Liver (tissue), 8 donors: ENCODE measurements at regions not wholly inside any gene's neighbourhood (a gene's known extent, or its start where the extent isn't known, plus 50 kb on each side); places are given as distances from the start of the nearest gene placed in this dataset.

Experiments used
- DNase-seq: peaks from one replicate; pipeline ENCODE4 v3.0.0-alpha.2; 2017; ENCODE audit warnings: low spot score
- H3K27ac ChIP-seq, 2 donors: one replicate each; pipeline ENCODE4 v1.7.0; 2013; ENCODE audit warnings: inconsistent platforms in 2 of 2, low read length in 2 of 2, control low read depth in 1 of 2, low read depth in 1 of 2, mild to moderate bottlenecking in 1 of 2
- H3K27me3 ChIP-seq, 4 donors: one replicate each; pipeline versions ENCODE4 v1.6.1 to v1.7.0; 2013; ENCODE audit warnings: low read length in 3 of 4, inconsistent platforms in 1 of 4, mild to moderate bottlenecking in 1 of 4, moderate library complexity in 1 of 4; ENCODE audit not compliant: control insufficient read depth in 4 of 4, insufficient read depth in 4 of 4
- H3K36me3 ChIP-seq, 4 donors: one replicate each; pipeline versions ENCODE4 v1.6.1 to v1.7.0; 2013; ENCODE audit warnings: low read length in 3 of 4, mild to moderate bottlenecking in 3 of 4, low read depth in 1 of 4, moderate library complexity in 1 of 4; ENCODE audit not compliant: control insufficient read depth in 4 of 4, insufficient read depth in 3 of 4
- H3K4me1 ChIP-seq, 4 donors: one replicate each; pipeline versions ENCODE4 v1.6.1 to v1.7.0; 2013; ENCODE audit warnings: low read length in 3 of 4, mild to moderate bottlenecking in 3 of 4, moderate library complexity in 1 of 4; ENCODE audit not compliant: control insufficient read depth in 4 of 4, insufficient read depth in 4 of 4
- H3K4me3 ChIP-seq, 3 donors: one replicate each; pipeline versions ENCODE4 v1.6.1 to v1.7.0; 2013; ENCODE audit warnings: low read length in 3 of 3, control low read depth in 1 of 3, low read depth in 1 of 3, mild to moderate bottlenecking in 1 of 3
- H3K9ac ChIP-seq, 2 donors: one replicate each; pipeline ENCODE4 v1.7.0; 2013; ENCODE audit warnings: low read length in 2 of 2, mild to moderate bottlenecking in 2 of 2, moderate library complexity in 2 of 2, control low read depth in 1 of 2, low read depth in 1 of 2
- H3K9me3 ChIP-seq, 4 donors: one replicate each; pipeline versions ENCODE4 v1.6.1 to v1.7.0; 2013; ENCODE audit warnings: low read length in 3 of 4; ENCODE audit not compliant: control insufficient read depth in 4 of 4
- ATF3 ChIP-seq: IDR thresholded peaks from 2 replicates; pipeline ENCODE4 v1.6.1; 2016; ENCODE audit warnings: antibody characterized with exemption
- EGR1 ChIP-seq, 2 donors: IDR thresholded peaks; 2 replicates each; pipeline ENCODE4 v1.6.1; 2016 to 2018; ENCODE audit warnings: antibody characterized with exemption in 2 of 2, low read depth in 2 of 2
- FOXA1 ChIP-seq: IDR thresholded peaks from 2 replicates; pipeline ENCODE4 v1.6.1; 2016; ENCODE audit warnings: antibody characterized with exemption
- FOXA2 ChIP-seq: IDR thresholded peaks from 2 replicates; pipeline ENCODE4 v1.6.1; 2016; ENCODE audit warnings: antibody characterized with exemption
- GABPA ChIP-seq, 2 donors: IDR thresholded peaks in 1 of 2; conservative IDR thresholded peaks in 1 of 2; 2 replicates each; pipeline ENCODE4 v1.6.1; 2016; ENCODE audit warnings: antibody characterized with exemption in 2 of 2, mild to moderate bottlenecking in 1 of 2, moderate library complexity in 1 of 2
- HNF4A ChIP-seq, 2 donors: conservative IDR thresholded peaks; 2 replicates each; pipeline ENCODE4 v1.6.1; 2016; ENCODE audit warnings: antibody characterized with exemption in 2 of 2, mild to moderate bottlenecking in 2 of 2
- HNF4G ChIP-seq: IDR thresholded peaks from 2 replicates; pipeline ENCODE4 v1.6.1; 2016; ENCODE audit warnings: antibody characterized with exemption
- JUND ChIP-seq, 2 donors: IDR thresholded peaks; 2 replicates each; pipeline ENCODE4 v1.6.1; 2016; ENCODE audit warnings: antibody characterized with exemption in 2 of 2
- MAX ChIP-seq: IDR thresholded peaks from 2 replicates; pipeline ENCODE4 v1.6.1; 2016; ENCODE audit warnings: antibody characterized with exemption
- RAD21 ChIP-seq, 2 donors: IDR thresholded peaks; 2 replicates each; pipeline ENCODE4 v1.6.1; 2016; ENCODE audit warnings: antibody characterized with exemption in 2 of 2, mild to moderate bottlenecking in 2 of 2
- RXRA ChIP-seq, 2 donors: IDR thresholded peaks; 2 replicates each; pipeline ENCODE4 v1.6.1; 2017 to 2018; ENCODE audit warnings: antibody characterized with exemption in 2 of 2, mild to moderate bottlenecking in 1 of 2
- TAF1 ChIP-seq: conservative IDR thresholded peaks from 2 replicates; pipeline ENCODE4 v1.6.1; 2016; ENCODE audit warnings: antibody characterized with exemption, mild to moderate bottlenecking
- YY1 ChIP-seq: IDR thresholded peaks from 2 replicates; pipeline ENCODE4 v1.6.1; 2016; ENCODE audit warnings: antibody characterized with exemption, mild to moderate bottlenecking
- ZBTB33 ChIP-seq: IDR thresholded peaks from 2 replicates; pipeline ENCODE4 v1.6.1; 2016; ENCODE audit warnings: antibody characterized with exemption
- WGBS: extraction: QIAGEN DNeasy Blood & Tissue Kit; methylation state at CpG from one replicate; pipeline ENCODE4 v1.1.7; 2013; 5-methylcytosine and 5-hydroxymethylcytosine counted together
- TF ChIP-seq, protein P1 (sequence below): IDR thresholded peaks from 2 replicates; pipeline ENCODE4 v1.6.1; 2016; ENCODE audit warnings: antibody characterized with exemption, mild to moderate bottlenecking
- TF ChIP-seq, protein P2 (sequence below): fragments of 150-350 bp; IDR thresholded peaks from 2 replicates; pipeline ENCODE4 v1.5.1; 2017; ENCODE audit warnings: improper control_type of control experiment, low read depth, low read length; ENCODE audit not compliant: missing input control
- donor health status: healthy.
- donor health status: healthy.
- donor health status: healthy.
- donor health status: healthy.
- donor health status: healthy.

GRCh38 chr2:136436936-136437335 is 319.0 kb upstream of the CXCR4 start:
- Histone ChIP-seq H3K27me3 (no peaks in the 10 kb centered on the region), H3K27ac (no peak overlapping the region), H3K9me3 (no peaks in the 10 kb centered on the region), H3K4me1 (no peaks in the 10 kb centered on the region), H3K9ac (no peak overlapping the region), H3K4me3 (no peak overlapping the region), H3K36me3 (no peaks in the 10 kb centered on the region)
- whole genome bisulfite sequencing, result 50% methylated on average over 5 of the region's 5 CpGs
- DNase-seq, result no peak
- TF ChIP-seq ATF3 (no peak), HNF4G (no peak), YY1 (no peak), RAD21 (IDR thresholded peaks at IDR 0.05) (no peak), RXRA (IDR thresholded peaks at IDR 0.05) (no peak)

DNA sequence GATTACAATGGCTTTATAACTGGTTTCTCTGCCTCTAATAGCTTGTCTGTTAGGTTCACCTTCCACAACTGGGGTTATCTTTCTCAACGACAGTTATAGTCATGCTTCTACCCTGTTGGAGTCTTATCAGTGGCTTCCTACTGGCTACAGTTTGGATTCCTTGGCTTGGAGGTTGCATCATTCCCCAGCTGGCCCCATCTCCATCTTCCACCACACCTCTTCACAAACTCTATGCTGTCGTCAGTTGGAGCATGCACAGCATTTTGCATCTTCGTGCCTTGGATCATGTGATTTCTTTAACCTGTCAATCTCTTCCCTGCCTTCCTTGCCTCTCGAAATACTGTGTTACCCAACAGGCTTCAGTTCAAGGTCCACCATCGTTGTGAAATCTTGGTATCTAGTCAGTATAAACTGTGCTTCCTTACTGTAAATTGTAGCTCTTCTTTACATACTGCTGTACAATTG is 316.3 kb upstream of the CXCR4 start:
- H3K4me3 ChIP-seq, result no peak overlapping the region
- no peaks in the 10 kb centered on the region for H3K4me1 ChIP-seq
- WGBS, result 33% methylated on average over 5 of the region's 5 CpGs
- no peaks in the 10 kb centered on the region for H3K27me3 ChIP-seq
- no peak overlapping the region for H3K9ac ChIP-seq
- DNase-seq, result no peak
- H3K27ac ChIP-seq, result no peak overlapping the region
- no peaks in the 10 kb centered on the region for H3K36me3 ChIP-seq
- TF ChIP-seq RAD21 (IDR thresholded peaks at IDR 0.05), result no peak
- TF ChIP-seq FOXA2, result no peak
- TF ChIP-seq, protein P1, sequence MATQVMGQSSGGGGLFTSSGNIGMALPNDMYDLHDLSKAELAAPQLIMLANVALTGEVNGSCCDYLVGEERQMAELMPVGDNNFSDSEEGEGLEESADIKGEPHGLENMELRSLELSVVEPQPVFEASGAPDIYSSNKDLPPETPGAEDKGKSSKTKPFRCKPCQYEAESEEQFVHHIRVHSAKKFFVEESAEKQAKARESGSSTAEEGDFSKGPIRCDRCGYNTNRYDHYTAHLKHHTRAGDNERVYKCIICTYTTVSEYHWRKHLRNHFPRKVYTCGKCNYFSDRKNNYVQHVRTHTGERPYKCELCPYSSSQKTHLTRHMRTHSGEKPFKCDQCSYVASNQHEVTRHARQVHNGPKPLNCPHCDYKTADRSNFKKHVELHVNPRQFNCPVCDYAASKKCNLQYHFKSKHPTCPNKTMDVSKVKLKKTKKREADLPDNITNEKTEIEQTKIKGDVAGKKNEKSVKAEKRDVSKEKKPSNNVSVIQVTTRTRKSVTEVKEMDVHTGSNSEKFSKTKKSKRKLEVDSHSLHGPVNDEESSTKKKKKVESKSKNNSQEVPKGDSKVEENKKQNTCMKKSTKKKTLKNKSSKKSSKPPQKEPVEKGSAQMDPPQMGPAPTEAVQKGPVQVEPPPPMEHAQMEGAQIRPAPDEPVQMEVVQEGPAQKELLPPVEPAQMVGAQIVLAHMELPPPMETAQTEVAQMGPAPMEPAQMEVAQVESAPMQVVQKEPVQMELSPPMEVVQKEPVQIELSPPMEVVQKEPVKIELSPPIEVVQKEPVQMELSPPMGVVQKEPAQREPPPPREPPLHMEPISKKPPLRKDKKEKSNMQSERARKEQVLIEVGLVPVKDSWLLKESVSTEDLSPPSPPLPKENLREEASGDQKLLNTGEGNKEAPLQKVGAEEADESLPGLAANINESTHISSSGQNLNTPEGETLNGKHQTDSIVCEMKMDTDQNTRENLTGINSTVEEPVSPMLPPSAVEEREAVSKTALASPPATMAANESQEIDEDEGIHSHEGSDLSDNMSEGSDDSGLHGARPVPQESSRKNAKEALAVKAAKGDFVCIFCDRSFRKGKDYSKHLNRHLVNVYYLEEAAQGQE, result no peak
- no peak for TF ChIP-seq JUND (IDR thresholded peaks at IDR 0.05)
- no peak for TF ChIP-seq MAX
- TF ChIP-seq GABPA (IDR thresholded peaks at IDR 0.05 in 1 of 2, conservative IDR thresholded peaks at IDR 0.05 in 1 of 2), result no peak
- no peak for TF ChIP-seq ATF3
- no peak for TF ChIP-seq RXRA (IDR thresholded peaks at IDR 0.05)
- peak; percentile 44 for TF ChIP-seq HNF4G
- TF ChIP-seq YY1, result no peak
- TF ChIP-seq HNF4A (conservative IDR thresholded peaks at IDR 0.05), result peak; percentile 72 to 79
- TF ChIP-seq EGR1 (IDR thresholded peaks at IDR 0.05; ENCODE audit: low read depth in 2 of 2), result no peak
- no peak for TF ChIP-seq FOXA1
- H3K9me3 ChIP-seq, result no peaks in the 10 kb centered on the region

DNA sequence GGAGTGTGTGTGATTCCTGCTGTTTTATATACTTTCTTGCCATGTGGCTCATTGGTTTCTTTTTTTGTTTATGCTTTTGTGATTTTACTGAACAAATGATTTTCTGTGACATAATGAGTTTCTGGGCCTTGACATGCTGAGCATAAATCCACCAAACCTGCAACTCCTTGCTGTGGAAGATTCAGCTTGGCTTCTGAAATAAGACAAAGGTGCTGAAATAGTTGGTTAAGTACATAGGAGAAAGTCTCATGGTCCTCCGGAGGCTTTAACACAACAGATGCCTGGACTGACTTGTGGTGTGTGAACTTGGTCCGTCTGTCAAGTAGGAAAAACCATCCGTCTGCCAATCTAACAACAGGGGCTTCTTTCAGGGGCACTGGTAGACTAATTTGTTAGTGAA is 315.3 kb upstream of the CXCR4 start:
- Histone ChIP-seq H3K9ac (no peak overlapping the region), H3K4me3 (no peak overlapping the region), H3K27ac (no peak overlapping the region), H3K27me3 (no peaks in the 10 kb centered on the region), H3K36me3 (no peaks in the 10 kb centered on the region), H3K9me3 (no peaks in the 10 kb centered on the region), H3K4me1 (no peaks in the 10 kb centered on the region)
- no peak for DNase-seq
- TF ChIP-seq ZBTB33, result no peak
- no peak for TF ChIP-seq RXRA (IDR thresholded peaks at IDR 0.05)
- no peak for TF ChIP-seq TAF1
- TF ChIP-seq EGR1 (IDR thresholded peaks at IDR 0.05; ENCODE audit: low read depth in 2 of 2), result no peak
- TF ChIP-seq FOXA1, result no peak
- TF ChIP-seq HNF4A (conservative IDR thresholded peaks at IDR 0.05), result no peak
- no peak for TF ChIP-seq RAD21 (IDR thresholded peaks at IDR 0.05)
- no peak for TF ChIP-seq HNF4G
- TF ChIP-seq, protein P2, sequence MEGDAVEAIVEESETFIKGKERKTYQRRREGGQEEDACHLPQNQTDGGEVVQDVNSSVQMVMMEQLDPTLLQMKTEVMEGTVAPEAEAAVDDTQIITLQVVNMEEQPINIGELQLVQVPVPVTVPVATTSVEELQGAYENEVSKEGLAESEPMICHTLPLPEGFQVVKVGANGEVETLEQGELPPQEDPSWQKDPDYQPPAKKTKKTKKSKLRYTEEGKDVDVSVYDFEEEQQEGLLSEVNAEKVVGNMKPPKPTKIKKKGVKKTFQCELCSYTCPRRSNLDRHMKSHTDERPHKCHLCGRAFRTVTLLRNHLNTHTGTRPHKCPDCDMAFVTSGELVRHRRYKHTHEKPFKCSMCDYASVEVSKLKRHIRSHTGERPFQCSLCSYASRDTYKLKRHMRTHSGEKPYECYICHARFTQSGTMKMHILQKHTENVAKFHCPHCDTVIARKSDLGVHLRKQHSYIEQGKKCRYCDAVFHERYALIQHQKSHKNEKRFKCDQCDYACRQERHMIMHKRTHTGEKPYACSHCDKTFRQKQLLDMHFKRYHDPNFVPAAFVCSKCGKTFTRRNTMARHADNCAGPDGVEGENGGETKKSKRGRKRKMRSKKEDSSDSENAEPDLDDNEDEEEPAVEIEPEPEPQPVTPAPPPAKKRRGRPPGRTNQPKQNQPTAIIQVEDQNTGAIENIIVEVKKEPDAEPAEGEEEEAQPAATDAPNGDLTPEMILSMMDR, result no peak
- TF ChIP-seq YY1, result no peak
- WGBS, result 84% methylated on average over 3 of the region's 3 CpGs
